Esophagus squamous epithelium (tissue), 5 donors: ENCODE measurements at regions not wholly inside any gene's neighbourhood (a gene's known extent, or its start where the extent isn't known, plus 50 kb on each side); places are given as distances from the start of the nearest gene placed in this dataset.

Source experiments
- DNase-seq: peaks from one replicate; lab custom pipeline; 2025; lab: John Stamatoyannopoulos, UW
- H3K27ac ChIP-seq, 4 donors: fragments of 200-600 bp; sonication (generic); one replicate each; pipeline ENCODE4 v1.5.1; 2016 to 2019; ENCODE audit warnings: mild to moderate bottlenecking in 1 of 4
- H3K27me3 ChIP-seq, 4 donors: fragments of 200-600 bp; sonication (generic); 1 replicate in 3 of 4; 2 replicates in 1 of 4; pipeline versions ENCODE4 v1.5.1 to v1.6.0; 2017 to 2021; ENCODE audit warnings: antibody characterized with exemption in 1 of 4
- H3K36me3 ChIP-seq, 3 donors: fragments of 200-600 bp; sonication (generic); one replicate each; pipeline ENCODE4 v1.5.1; 2016 to 2019
- H3K4me1 ChIP-seq, 3 donors: fragments of 200-600 bp; sonication (generic); one replicate each; pipeline ENCODE4 v1.5.1; 2017 to 2019
- H3K4me3 ChIP-seq, 4 donors: fragments of 200-600 bp; sonication (generic); 1 replicate in 3 of 4; 2 replicates in 1 of 4; pipeline ENCODE4 v1.5.1; 2016 to 2019; ENCODE audit warnings: mild to moderate bottlenecking in 2 of 4, moderate library complexity in 1 of 4
- H3K9me3 ChIP-seq, 3 donors: fragments of 200-600 bp; sonication (generic); one replicate each; pipeline ENCODE4 v1.5.1; 2016 to 2019
- POLR2A ChIP-seq, 4 donors: fragments of 450-650 bp; IDR thresholded peaks; one replicate each; pipeline ENCODE4 v1.6.1; 2017; ENCODE audit warnings: antibody characterized with exemption in 4 of 4, mild to moderate bottlenecking in 4 of 4, moderate library complexity in 3 of 4
- WGBS, 2 donors: methylation state at CpG; one replicate each; pipeline ENCODE4 v1.1.5; 2018; 5-methylcytosine and 5-hydroxymethylcytosine counted together
- intact Hi-C: fragments of 100-400 bp; cut with DNase I; formaldehyde crosslinking; loops from one replicate; pipeline ENCODE4 v1.15.0; 2022
- TF ChIP-seq, protein P1 (sequence below), 6 experiments: fragments of 450-650 bp in 4 of 6; fragments of 200-600 bp in 2 of 6; sonication (generic) in 2 of 6; IDR thresholded peaks; one replicate each; pipeline ENCODE4 v1.5.1; 2016 to 2019; ENCODE audit warnings: antibody characterized with exemption in 6 of 6, mild to moderate bottlenecking in 4 of 6, moderate library complexity in 4 of 6
- donor health status: DM: yes; HTN: yes; CAD: no.

DNA sequence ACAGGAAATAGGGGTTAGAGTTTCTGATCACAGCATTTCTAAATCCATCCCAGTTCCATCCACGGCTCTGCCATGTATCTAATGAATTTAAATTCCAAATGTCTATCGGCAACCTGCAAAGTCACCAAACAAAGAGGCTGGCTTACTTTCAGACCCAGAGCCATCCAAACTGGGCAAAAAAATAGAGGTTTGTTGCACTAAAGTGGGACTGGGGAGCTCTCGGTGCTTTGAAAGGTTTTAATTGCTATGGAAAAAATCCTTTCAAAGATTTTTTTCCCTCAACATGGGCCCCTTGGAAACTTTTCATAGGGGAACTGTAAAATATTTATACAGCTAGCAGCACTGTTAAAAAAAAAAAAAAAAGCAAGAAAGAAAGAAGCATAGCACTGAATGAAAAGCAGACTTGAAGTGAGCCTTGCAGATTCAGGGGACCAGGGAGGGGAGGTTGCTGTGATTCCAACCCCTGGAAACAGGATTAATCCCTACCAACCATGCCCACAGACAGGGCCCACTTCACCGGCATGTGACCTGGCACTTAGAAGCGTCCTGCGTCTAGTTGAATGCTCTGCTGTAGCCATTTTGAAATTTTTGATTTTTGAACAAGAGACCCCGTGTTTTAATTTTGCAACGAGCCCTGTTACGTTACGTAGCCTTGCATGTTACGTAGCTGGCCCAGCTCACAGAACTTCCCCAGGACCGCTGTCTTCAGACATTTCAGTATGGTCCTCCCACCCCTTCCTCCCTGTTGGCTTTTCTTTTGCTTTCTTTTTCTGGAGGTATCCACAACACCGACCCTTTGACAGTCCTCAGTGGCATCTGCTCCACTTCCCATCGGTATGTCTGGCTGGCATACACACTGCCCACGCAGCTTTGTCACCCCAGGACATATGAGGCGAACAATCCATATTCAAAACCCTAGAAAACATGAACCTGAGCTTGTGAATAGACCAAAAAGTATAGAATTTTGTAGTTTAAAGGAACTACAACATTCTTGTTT, 105.3 kb upstream of the NFIB start:
- 77 to 80% methylated on average over 16 of the region's 16 CpGs for WGBS, 2 donors
- Histone ChIP-seq H3K36me3 (no peaks in the 10 kb centered on the region), H3K4me3 (peak overlapping the region in 1 of 4 donors; percentile 30), H3K27ac (no peak overlapping the region), H3K27me3 (no peaks in the 10 kb centered on the region), H3K4me1 (no peaks in the 10 kb centered on the region), H3K9me3 (no peaks in the 10 kb centered on the region)
- DNase-seq = no peak
- intact Hi-C loops = no loop called here
- no peak for TF ChIP-seq POLR2A (IDR thresholded peaks at IDR 0.05)
- TF ChIP-seq, protein P1, sequence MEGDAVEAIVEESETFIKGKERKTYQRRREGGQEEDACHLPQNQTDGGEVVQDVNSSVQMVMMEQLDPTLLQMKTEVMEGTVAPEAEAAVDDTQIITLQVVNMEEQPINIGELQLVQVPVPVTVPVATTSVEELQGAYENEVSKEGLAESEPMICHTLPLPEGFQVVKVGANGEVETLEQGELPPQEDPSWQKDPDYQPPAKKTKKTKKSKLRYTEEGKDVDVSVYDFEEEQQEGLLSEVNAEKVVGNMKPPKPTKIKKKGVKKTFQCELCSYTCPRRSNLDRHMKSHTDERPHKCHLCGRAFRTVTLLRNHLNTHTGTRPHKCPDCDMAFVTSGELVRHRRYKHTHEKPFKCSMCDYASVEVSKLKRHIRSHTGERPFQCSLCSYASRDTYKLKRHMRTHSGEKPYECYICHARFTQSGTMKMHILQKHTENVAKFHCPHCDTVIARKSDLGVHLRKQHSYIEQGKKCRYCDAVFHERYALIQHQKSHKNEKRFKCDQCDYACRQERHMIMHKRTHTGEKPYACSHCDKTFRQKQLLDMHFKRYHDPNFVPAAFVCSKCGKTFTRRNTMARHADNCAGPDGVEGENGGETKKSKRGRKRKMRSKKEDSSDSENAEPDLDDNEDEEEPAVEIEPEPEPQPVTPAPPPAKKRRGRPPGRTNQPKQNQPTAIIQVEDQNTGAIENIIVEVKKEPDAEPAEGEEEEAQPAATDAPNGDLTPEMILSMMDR (IDR thresholded peaks at IDR 0.05) = no peak

DNA sequence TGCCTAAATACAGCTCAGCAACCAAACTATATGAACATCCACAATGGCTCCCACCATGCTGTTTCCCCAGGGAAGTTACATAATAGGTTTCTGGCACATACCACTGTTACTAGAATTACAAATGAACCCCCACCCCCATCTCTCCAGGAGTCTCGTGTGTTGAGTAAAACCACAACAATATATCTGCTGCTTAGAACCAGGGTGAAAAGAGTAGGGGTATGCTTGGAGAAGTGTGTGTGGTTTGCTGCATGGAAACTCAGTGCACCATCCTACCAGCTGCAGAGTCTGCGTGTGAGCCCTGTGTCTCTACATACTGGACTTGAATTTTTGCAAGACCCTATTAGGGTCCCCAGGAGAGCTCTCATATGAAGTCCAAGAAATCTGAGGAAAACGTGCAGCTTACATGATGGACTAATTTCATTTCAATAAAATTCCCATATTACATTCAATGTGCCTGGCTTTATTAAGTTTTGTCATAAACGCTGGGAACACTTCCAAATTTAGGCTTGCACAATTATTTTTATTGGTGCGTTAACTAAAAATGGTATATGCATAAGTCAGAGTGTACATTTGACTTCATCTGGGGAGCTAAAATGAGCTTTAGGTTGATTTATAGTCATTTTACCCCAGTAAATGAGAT, 104.5 kb upstream of the NFIB start:
- TF ChIP-seq, protein P1 (IDR thresholded peaks at IDR 0.05) = no peak
- no peak for TF ChIP-seq POLR2A (IDR thresholded peaks at IDR 0.05)
- intact Hi-C loops = no loop called here
- H3K4me3 ChIP-seq = no peak overlapping the region

DNA sequence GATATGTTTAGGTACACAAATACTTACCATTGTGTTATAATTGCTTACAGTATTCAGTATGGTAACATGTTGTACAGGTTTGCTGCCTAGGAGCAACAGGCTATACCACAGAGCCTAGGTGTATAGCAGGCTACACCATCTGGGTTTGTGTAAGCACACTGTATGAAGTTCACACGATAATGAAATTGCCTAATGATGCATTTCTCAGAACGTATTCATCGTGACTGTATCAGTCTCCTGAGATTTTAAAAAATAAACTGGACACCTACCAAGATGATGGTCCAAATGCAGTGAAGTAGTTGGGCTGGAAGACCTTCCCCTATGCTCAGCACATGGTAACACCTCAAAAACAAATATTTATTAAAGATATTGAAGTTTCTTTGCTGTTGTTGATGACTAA, 103.3 kb upstream of the NFIB start:
- 75 to 81% methylated on average over 3 of the region's 3 CpGs for WGBS, 2 donors
- H3K9me3 ChIP-seq = no peaks in the 10 kb centered on the region
- no peaks in the 10 kb centered on the region for H3K27me3 ChIP-seq
- DNase-seq = no peak
- H3K36me3 ChIP-seq = no peaks in the 10 kb centered on the region
- TF ChIP-seq, protein P1 (IDR thresholded peaks at IDR 0.05) = no peak
- intact Hi-C loops = no loop called here
- H3K4me1 ChIP-seq = no peaks in the 10 kb centered on the region
- H3K27ac ChIP-seq = no peak overlapping the region
- H3K4me3 ChIP-seq = no peak overlapping the region

More for the DNA sequence above, 104.5 kb upstream of the NFIB start:
- DNase-seq = no peak
- Histone ChIP-seq H3K27ac (no peak overlapping the region), H3K27me3 (no peaks in the 10 kb centered on the region), H3K4me1 (no peaks in the 10 kb centered on the region), H3K36me3 (no peaks in the 10 kb centered on the region), H3K9me3 (no peaks in the 10 kb centered on the region)
- 59 to 61% methylated on average over 5 of the region's 5 CpGs for WGBS, 2 donors

DNA sequence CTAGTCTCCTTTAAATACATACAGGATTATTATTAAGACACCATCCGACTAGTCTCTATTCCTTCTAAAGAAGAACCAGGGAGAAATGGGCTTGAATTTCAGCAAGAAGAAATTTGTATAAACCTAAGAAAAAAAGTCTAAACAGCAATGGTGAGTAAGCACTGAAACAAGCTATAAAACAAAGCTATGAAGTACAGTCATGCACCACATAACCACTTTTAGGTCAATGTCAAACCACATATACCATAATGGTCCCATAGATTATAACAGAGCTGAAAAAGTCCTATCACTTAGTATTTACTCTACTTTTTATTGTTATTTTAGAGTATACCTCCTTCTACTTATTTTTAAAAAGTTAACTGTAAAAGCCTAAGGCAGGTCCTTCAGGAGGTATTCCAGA, 102.0 kb upstream of the NFIB start:
- 24 to 94% methylated on average over 1 of the region's 1 CpG for WGBS, 2 donors
- DNase-seq = no peak
- Histone ChIP-seq H3K27me3 (no peaks in the 10 kb centered on the region), H3K9me3 (no peaks in the 10 kb centered on the region), H3K36me3 (no peaks in the 10 kb centered on the region), H3K27ac (no peak overlapping the region), H3K4me1 (no peaks in the 10 kb centered on the region), H3K4me3 (no peak overlapping the region)
- TF ChIP-seq POLR2A (IDR thresholded peaks at IDR 0.05) = no peak
- TF ChIP-seq, protein P1 (IDR thresholded peaks at IDR 0.05) = no peak
- intact Hi-C loops = no loop called here

DNA sequence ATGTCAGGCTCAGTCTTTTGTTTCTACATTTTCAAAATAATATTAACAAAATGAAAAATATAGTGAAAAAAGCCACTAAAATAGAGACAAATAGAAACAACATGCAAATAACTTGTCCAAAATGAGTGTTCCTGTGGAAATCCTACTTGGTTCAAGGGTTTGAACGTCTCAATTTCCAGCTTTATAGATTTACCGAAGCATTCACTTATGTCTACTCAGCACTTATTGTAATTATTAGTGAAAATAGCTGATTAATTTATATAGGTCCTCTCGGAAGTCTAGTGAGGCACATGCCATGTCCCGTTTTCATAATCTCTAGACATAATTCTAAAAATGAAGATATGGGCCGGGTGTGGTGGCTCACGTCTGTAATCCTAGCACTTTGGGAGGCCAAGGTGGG, 99.9 kb upstream of the NFIB start:
- intact Hi-C loops = no loop called here
- Histone ChIP-seq H3K4me1 (no peaks in the 10 kb centered on the region), H3K9me3 (no peaks in the 10 kb centered on the region), H3K27me3 (no peaks in the 10 kb centered on the region), H3K27ac (no peak overlapping the region), H3K36me3 (no peaks in the 10 kb centered on the region), H3K4me3 (no peak overlapping the region)
- no peak for DNase-seq
- TF ChIP-seq, protein P1 (IDR thresholded peaks at IDR 0.05) = no peak
- no peak for TF ChIP-seq POLR2A (IDR thresholded peaks at IDR 0.05)
- WGBS, 2 donors = 88 to 90% methylated on average over 6 of the region's 6 CpGs
